Colon (tissue), 2 donors: ENCODE measurements at regions not wholly inside any gene's neighbourhood (a gene's known extent, or its start where the extent isn't known, plus 50 kb on each side); places are given as distances from the start of the nearest gene placed in this dataset.

Experiments used
- FAIRE-seq: peaks from 2 replicates; lab custom pipeline; 2012; peaks lifted over from hg19 to GRCh38; lab: Jason Lieb, UNC
- donor health status: control.
- donor health status: control.

- FAIRE-seq, result no peak
Observed at GRCh38 chrX:66328950-66329596, 165.0 kb downstream of the HEPH start.

DNA sequence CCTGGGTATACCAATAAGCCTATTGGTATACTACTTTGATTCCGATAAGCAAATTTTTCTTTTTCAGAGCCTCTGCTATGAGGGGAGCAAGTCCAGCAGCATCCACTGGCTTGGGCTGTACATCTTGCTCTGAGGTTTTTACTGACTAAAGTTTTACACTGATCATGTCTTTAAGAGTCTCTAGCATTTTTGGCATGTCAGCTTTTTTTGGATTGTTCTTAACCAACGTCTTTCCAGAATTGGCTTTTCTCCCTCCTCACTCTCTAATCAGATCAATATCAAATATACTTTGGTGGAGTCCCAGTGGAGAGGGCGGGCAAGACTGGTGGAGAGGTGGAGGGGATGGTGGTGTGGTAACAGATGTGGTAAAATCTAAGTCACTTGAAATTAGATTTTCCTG, 196.8 kb downstream of the HEPH start:
- FAIRE-seq, result no peak

GRCh38 chrX:66384722-66385121, 220.7 kb downstream of the HEPH start:
- FAIRE-seq, result peak; percentile 86

GRCh38 chrX:66399273-66399672, 235.2 kb downstream of the HEPH start:
- no peak for FAIRE-seq

GRCh38 chrX:66402165-66402564, 236.7 kb downstream of the EDA2R start:
- peak; percentile 90 for FAIRE-seq

DNA sequence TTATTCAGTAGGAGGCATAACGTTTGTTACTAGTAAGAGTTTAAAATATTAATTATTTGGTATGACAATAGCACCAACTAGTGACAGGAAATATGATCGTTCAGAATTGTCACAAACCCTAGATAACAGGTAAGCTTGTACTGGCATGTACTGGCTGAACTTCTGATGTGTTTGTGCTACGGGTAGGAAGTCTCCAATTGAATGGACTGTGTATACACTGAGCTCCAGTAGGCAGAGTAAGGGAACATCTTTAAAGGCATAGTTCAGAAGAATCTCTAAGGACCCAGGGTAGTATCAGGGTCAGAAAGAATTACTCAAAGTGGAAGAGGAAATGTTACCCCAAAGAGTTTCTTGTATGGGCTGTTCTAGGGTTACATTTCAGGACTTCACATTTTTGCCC, 230.4 kb downstream of the EDA2R start:
- no peak for FAIRE-seq

- FAIRE-seq, result no peak
Observed at GRCh38 chrX:66410806-66411205, 228.1 kb downstream of the EDA2R start.
